GM12878 (cell line): ENCODE measurements at regions not wholly inside any gene's neighbourhood (a gene's known extent, or its start where the extent isn't known, plus 50 kb on each side); places are given as distances from the start of the nearest gene placed in this dataset.

ENCODE experiments used
- BCL11A ChIP-seq: IDR thresholded peaks from 2 replicates; pipeline ENCODE4 v1.6.1; 2011; ENCODE audit warnings: low read depth, low read length
- GABPA ChIP-seq: IDR thresholded peaks from 2 replicates; pipeline ENCODE4 v1.6.1; 2014; ENCODE audit warnings: antibody characterized with exemption, low read depth, mild to moderate bottlenecking, inconsistent platforms
- GATAD2B ChIP-seq: fragments of 450-650 bp; conservative IDR thresholded peaks from 2 replicates; pipeline ENCODE4 v1.6.1; 2017; ENCODE audit warnings: low read depth, mild to moderate bottlenecking, moderate library complexity
- NFIC ChIP-seq: IDR thresholded peaks from 2 replicates; pipeline ENCODE4 v1.6.1; 2012; ENCODE audit warnings: low read depth, mild to moderate bottlenecking, inconsistent platforms, low read length, moderate library complexity
- POLR2A ChIP-seq: IDR thresholded peaks from 2 replicates; pipeline ENCODE4 v1.6.1; 2011; ENCODE audit warnings: low read depth, mild to moderate bottlenecking, low read length
- SIX5 ChIP-seq: IDR thresholded peaks from 2 replicates; pipeline ENCODE4 v1.6.1; 2011; ENCODE audit warnings: mild to moderate bottlenecking, low read depth, low read length, moderate library complexity; ENCODE audit not compliant: severe bottlenecking
- TF ChIP-seq, protein P1 (sequence below), 3 experiments: IDR thresholded peaks in 2 of 3; conservative IDR thresholded peaks in 1 of 3; 2 replicates each; pipeline ENCODE4 v1.5.1; 2011; ENCODE audit warnings: low read depth in 3 of 3, low read length in 3 of 3, mild to moderate bottlenecking in 3 of 3, control low read depth in 2 of 3, moderate library complexity in 2 of 3, inconsistent platforms in 1 of 3, mixed read lengths in 1 of 3; ENCODE audit not compliant: control insufficient read depth in 2 of 3, insufficient read depth in 1 of 3; ENCODE audit errors: extremely low read depth in 1 of 3
- TF ChIP-seq, protein P2 (sequence below): IDR thresholded peaks from 2 replicates; pipeline ENCODE4 v1.6.1; 2012; ENCODE audit warnings: low read depth, low read length, improper control_type of control experiment
- TF ChIP-seq, protein P3 (sequence below): fragments of 450-650 bp; formaldehyde crosslinking; IDR thresholded peaks from 2 replicates; pipeline ENCODE4 v1.4.0; 2022; ENCODE audit warnings: mild to moderate bottlenecking, moderate library complexity

DNA sequence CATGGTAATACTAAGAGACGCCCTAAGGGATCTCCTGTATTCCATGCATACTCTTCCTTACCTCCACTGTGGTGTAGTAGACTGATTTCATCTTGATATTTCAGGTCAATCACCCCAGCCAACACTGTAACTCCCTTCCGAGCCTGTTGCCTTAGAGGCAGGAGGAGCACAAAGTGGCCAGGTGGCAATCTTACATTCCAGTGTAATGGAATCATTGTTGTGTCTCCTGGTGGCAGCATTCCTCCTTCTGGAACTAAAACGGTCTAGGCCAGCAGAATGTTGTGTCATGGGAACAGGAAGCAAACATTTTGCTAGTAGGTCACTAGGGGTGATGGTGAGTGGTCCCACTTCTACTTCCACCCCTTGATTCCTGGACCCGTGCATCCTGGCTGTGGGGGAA lies 405.7 kb upstream of the SLC10A2 start:
- TF ChIP-seq POLR2A, result no peak
- no peak for TF ChIP-seq GATAD2B
- TF ChIP-seq, protein P1, sequence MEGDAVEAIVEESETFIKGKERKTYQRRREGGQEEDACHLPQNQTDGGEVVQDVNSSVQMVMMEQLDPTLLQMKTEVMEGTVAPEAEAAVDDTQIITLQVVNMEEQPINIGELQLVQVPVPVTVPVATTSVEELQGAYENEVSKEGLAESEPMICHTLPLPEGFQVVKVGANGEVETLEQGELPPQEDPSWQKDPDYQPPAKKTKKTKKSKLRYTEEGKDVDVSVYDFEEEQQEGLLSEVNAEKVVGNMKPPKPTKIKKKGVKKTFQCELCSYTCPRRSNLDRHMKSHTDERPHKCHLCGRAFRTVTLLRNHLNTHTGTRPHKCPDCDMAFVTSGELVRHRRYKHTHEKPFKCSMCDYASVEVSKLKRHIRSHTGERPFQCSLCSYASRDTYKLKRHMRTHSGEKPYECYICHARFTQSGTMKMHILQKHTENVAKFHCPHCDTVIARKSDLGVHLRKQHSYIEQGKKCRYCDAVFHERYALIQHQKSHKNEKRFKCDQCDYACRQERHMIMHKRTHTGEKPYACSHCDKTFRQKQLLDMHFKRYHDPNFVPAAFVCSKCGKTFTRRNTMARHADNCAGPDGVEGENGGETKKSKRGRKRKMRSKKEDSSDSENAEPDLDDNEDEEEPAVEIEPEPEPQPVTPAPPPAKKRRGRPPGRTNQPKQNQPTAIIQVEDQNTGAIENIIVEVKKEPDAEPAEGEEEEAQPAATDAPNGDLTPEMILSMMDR (IDR thresholded peaks at IDR 0.05 in 2 of 3, conservative IDR thresholded peaks at IDR 0.05 in 1 of 3; ENCODE audit: control insufficient read depth in 2 of 3, extremely low read depth in 1 of 3, insufficient read depth in 1 of 3, low read depth in 3 of 3, low read length in 3 of 3), result no peak
- TF ChIP-seq SIX5, result no peak
- no peak for TF ChIP-seq BCL11A
- no peak for TF ChIP-seq GABPA
- TF ChIP-seq, protein P2, sequence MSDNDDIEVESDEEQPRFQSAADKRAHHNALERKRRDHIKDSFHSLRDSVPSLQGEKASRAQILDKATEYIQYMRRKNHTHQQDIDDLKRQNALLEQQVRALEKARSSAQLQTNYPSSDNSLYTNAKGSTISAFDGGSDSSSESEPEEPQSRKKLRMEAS, result no peak
- TF ChIP-seq, protein P3, sequence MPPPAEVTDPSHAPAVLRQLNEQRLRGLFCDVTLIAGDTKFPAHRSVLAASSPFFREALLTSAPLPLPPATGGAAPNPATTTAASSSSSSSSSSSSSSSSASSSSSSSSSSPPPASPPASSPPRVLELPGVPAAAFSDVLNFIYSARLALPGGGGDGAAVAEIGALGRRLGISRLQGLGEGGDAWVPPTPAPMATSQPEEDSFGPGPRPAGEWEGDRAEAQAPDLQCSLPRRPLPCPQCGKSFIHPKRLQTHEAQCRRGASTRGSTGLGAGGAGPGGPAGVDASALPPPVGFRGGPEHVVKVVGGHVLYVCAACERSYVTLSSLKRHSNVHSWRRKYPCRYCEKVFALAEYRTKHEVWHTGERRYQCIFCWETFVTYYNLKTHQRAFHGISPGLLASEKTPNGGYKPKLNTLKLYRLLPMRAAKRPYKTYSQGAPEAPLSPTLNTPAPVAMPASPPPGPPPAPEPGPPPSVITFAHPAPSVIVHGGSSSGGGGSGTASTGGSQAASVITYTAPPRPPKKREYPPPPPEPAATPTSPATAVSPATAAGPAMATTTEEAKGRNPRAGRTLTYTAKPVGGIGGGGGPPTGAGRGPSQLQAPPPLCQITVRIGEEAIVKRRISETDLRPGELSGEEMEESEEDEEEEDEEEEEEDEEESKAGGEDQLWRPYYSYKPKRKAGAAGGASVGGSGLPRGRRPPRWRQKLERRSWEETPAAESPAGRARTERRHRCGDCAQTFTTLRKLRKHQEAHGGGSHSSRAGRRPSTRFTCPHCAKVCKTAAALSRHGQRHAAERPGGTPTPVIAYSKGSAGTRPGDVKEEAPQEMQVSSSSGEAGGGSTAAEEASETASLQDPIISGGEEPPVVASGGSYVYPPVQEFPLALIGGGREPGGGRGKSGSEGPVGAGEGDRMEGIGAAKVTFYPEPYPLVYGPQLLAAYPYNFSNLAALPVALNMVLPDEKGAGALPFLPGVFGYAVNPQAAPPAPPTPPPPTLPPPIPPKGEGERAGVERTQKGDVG (CRISPR knock-in tag), result no peak
- TF ChIP-seq NFIC, result no peak
